GM19468 (cell line): ENCODE measurements at regions not wholly inside any gene's neighbourhood (a gene's known extent, or its start where the extent isn't known, plus 50 kb on each side); places are given as distances from the start of the nearest gene placed in this dataset.

Experiments
- ATAC-seq: cut with Tn5 transposase; IDR thresholded peaks from one replicate; pipeline ENCODE4 v1.9.1; 2021; ENCODE audit warnings: mild to moderate bottlenecking, moderate library complexity, moderate number of reproducible peaks; ENCODE audit not compliant: unreplicated experiment; ENCODE audit errors: extremely low read depth

- no peak for ATAC-seq
Observed at GRCh38 chr10:3238115-3238871, 65.7 kb upstream of the PITRM1 start.

GRCh38 chr10:3237530-3237929 lies 64.9 kb upstream of the PITRM1 start:
- ATAC-seq, result no peak

GRCh38 chr10:3236644-3237404 lies 64.2 kb upstream of the PITRM1 start:
- no peak for ATAC-seq

- ATAC-seq, result no peak
Observed at GRCh38 chr10:3235996-3236510, 63.5 kb upstream of the PITRM1 start.

GRCh38 chr10:3235395-3235794 lies 62.8 kb upstream of the PITRM1 start:
- ATAC-seq, result no peak

GRCh38 chr10:3233486-3233990 lies 61.0 kb upstream of the PITRM1 start:
- ATAC-seq, result no peak

GRCh38 chr10:3231951-3232730 lies 59.6 kb upstream of the PITRM1 start:
- no peak for ATAC-seq

- no peak for ATAC-seq
Observed at GRCh38 chr10:3229815-3230214, 57.2 kb upstream of the PITRM1 start.

GRCh38 chr10:3228629-3228945 lies 56.0 kb upstream of the PITRM1 start:
- no peak for ATAC-seq

GRCh38 chr10:3226960-3227744 lies 54.6 kb upstream of the PITRM1 start:
- ATAC-seq, result no peak

- ATAC-seq, result no peak
Observed at GRCh38 chr10:3225561-3225960, 53.0 kb upstream of the PITRM1 start.

GRCh38 chr10:3224241-3224640 lies 51.7 kb upstream of the PITRM1 start:
- ATAC-seq, result no peak

- no peak for ATAC-seq
Observed at GRCh38 chr10:3222626-3223025, 50.0 kb upstream of the PITRM1 start.
